NCI-H2196 (cell line): ENCODE measurements at regions not wholly inside any gene's neighbourhood (a gene's known extent, or its start where the extent isn't known, plus 50 kb on each side); places are given as distances from the start of the nearest gene placed in this dataset.
"Not testable (repeated sequence)": the region's sequence is repeated elsewhere in the genome, so short reads cannot be mapped to it uniquely, and the experiment has no call there.

Experiments
- DNase-seq: peaks from one replicate; lab custom pipeline; 2025; ENCODE audit not compliant: unreplicated experiment; lab: John Stamatoyannopoulos, UW

DNA sequence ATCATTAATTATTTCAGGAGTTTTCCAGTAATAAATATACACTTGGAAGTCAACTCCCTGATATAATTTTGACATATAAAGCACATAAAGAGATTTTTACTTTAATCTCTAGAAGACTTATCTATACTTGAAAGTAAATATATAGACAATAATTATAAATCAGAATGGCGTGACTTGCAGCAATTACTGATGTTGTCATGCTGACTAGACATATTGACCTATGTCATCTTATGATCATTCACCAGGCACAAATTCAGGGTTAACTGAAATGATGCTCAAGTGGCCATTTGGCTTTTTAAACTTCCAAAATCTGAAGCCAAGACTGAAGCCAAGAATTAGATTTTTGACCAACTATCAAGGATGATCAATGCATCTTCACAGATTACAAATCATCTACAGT, 192.2 kb downstream of the MCHR2 start:
- DNase-seq = no peak

- DNase-seq = no peak
These were observed 191.5 kb downstream of the MCHR2 start for GRCh38 chr6:99802396-99803031.

DNA sequence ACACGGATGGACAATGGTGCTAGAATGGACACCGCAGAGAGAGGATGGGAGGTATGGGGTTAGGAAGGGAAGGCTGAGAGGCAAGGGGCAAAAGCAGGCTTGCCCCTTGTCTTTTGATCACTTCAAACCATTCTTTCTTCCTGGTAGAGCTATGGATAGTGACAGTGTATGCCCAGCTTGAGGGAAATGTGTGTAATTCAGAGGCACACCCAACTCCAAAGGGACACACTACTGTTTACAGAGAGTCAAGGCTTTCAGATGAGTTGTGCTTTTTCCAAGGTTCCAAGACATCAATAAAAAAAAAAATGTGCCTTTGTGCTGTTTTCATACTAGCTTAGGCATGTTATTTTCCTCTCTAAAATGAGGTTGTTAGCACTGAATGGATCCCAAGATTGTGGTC, 185.0 kb downstream of the MCHR2 start:
- no peak for DNase-seq

- DNase-seq = no peak
These were observed 183.7 kb downstream of the MCHR2 start for GRCh38 chr6:99810295-99810694.

DNA sequence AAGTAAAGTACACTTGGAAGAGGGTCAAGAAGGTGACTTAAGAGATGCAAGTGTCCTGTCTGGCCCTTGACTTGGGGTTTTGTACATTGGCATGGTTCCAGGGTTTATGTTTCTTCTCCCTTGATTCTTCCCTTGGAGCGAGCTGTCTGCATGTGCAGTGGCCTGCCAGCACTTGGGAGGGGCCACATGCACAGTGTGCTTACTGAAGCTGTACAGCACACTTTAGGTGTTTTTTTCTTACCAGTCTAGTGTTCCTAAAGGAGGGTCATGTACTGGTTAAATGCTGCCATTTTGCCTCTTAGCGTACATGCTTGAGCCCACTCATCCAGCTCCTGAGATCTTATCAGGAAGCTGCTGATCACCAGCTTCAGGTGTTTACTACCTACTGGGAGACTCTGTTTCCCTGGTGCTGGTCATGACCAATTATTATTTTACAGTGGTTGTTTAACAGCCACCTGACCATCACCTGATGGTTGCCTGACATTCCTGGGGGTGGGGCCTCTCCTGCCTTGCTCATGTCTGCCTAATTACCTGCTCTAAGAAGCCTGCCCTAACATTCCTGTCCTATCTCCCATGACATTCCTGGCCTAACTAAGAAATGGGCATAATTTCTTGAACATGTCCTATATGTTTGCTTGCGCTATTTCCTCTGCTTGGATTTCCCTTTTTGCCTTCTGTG, 182.9 kb downstream of the MCHR2 start:
- DNase-seq = no peak

GRCh38 chr6:99811636-99812035, 182.4 kb downstream of the MCHR2 start:
- DNase-seq = no peak

GRCh38 chr6:99813565-99813964, 180.5 kb downstream of the MCHR2 start:
- no peak for DNase-seq

DNA sequence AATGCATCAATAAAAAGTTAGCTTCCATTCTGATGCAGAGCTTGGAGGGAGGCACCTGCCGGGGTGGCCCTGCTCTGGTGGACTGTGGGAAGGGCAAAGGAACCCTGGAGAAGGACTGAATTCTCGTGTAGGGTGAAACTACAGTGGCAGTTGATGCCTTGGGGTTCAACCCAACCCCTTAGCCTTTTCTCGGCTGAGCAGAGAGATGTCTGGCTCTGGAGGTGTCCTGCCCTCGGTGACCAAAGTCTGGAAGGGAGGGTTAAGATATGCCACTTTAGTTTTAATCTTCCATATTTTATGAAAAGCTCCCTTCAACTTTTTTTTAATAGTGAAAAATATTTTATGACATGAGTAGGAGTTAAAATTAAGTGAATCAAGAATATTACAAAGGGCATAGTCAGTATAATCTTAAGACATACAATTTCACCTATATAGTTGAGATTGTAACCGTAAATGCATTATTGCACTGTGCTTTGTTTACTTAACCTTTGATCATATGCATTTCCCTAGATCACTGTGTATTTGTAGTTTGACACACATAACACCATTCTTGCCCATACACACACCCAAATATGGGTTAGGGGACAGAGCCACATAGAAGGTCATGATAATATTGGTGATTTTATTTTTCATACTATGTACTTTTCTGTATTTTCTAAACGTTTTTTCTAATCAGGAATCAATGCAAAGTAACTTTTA, 179.6 kb downstream of the MCHR2 start:
- no peak for DNase-seq

DNA sequence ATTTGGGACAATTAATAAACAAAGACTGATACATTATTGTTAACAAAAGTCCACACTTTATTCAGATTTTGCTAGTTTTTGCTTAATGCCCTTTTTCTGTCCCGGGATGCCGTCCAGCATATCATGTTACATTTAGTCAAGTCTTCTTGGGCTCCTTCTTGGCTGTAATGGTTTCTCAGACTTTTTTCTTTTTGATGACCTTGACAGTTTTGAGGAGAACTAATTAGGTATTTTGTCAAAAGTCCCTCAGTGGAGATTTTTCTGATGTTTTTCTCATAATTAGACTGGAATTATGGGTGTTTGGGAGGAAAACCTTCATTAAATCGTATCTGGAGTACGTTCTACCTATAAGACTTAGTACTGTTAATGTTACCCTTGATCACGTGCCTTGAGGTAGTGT, 177.2 kb downstream of the MCHR2 start:
- no peak for DNase-seq

- DNase-seq = no peak
These were observed 175.9 kb downstream of the MCHR2 start for GRCh38 chr6:99818161-99818560.

GRCh38 chr6:99819853-99820252, 174.2 kb downstream of the MCHR2 start:
- no peak for DNase-seq

DNA sequence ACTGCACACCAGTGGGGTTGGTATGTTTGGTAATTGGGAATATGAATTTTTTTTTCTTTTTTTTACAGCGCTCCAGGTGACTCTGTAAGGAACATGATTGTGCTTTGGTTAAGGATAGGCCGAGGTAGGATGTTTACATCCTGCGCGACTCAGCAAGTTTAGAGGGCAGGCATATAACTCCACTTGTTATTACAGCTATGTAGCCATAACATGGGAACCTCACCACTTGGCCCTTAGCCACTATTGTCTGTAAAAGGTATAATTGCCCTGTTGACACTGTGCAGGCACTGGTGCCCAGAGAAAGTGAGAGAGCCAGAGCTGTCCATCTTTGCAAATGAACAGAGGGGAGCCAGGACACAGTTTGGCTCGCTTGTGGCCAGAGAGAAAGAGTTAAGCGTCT, 172.9 kb downstream of the MCHR2 start:
- DNase-seq = no peak

DNA sequence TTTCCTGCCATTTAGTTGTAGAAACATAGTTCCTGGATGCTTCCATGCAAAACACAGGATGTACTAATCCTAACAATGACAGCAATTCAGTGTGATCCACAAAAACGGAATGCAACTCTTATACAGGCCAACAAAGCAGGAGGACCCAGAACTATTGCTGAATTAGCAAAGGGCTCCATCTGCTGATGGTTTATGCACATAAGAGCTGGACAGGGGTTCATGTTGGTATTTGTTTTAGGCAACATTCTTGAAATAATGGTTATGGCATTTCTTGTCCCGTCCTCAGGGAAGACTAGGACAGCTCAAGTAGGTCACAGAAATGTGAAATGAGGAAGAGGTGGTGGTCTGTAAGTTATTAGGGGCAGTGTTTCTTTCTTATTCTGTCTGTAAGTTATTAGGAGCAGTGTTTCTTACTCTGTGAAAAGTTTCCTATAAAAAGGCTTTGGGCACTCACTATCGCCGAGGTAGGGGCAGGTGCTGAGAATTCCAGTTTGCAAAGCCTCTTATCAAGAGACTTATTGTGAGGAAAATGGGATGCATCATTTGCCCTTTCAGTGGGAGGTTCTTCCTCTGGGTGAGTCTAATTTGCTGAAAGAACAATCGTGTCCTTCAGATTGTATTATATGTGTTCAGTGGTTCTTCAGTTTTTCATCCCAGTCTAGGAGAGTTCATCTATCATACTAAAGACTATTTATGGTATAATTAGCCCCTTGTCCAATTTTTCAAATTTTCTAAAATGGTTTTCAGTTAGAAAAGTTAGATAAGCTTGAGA, 171.1 kb downstream of the MCHR2 start:
- DNase-seq = peak; percentile 31

- DNase-seq = not testable (repeated sequence)
These were observed 170.3 kb downstream of the MCHR2 start for GRCh38 chr6:99823513-99824235.

GRCh38 chr6:99833034-99833433, 161.0 kb downstream of the MCHR2 start:
- no peak for DNase-seq

- DNase-seq = no peak
These were observed 157.6 kb downstream of the MCHR2 start for GRCh38 chr6:99836471-99836870.

- DNase-seq = no peak
These were observed 155.4 kb downstream of the MCHR2 start for GRCh38 chr6:99838607-99839006.

GRCh38 chr6:99841297-99841696, 152.7 kb downstream of the MCHR2 start:
- no peak for DNase-seq

DNA sequence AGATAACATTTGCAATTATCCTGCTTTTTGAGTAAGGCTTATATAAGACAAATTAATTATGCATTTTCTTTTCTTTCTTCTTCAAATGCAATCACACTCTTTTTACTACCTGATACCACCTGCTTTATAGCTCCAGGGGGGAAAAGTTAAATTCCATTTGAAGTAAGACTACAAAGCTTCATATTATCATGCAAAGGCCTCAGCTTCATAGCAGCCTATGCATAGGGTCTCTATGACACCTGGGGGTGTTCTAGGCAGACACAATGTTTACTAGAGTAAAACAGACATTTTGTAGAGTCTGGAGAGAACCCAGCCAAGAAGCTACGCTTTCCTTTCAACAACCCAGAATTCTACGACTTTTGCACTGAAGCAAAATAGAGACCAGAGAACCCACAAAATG, 148.0 kb downstream of the MCHR2 start:
- no peak for DNase-seq

GRCh38 chr6:99850841-99851240, 143.2 kb downstream of the MCHR2 start:
- DNase-seq = no peak

DNA sequence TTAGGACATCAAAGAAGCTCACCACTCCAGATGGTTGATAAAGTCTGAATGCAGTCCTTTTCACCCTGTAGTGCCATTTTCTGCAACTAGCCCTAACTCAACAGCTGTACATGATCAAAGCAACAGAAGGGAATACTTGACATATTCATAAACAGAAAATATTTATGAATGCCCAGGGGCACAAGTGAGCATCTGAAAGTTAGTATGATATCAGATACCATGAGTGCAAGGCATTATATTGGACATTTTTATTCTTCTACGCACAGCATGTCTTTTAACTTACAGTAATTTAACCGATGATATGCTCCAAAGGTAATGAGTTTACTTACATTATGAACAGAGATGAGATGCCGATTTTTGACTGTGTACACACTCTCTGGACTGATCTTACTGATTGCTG, 142.0 kb downstream of the MCHR2 start:
- no peak for DNase-seq
